IPS-11a (cell line): ENCODE measurements at regions not wholly inside any gene's neighbourhood (a gene's known extent, or its start where the extent isn't known, plus 50 kb on each side); places are given as distances from the start of the nearest gene placed in this dataset.
"Not testable (repeated sequence)": the region's sequence is repeated elsewhere in the genome, so short reads cannot be mapped to it uniquely, and the experiment has no call there.

Source experiments
- H3K4me3 ChIP-seq: one replicate; pipeline ENCODE4 v1.5.1; 2013; ENCODE audit warnings: low read depth, low read length, control low read depth

DNA sequence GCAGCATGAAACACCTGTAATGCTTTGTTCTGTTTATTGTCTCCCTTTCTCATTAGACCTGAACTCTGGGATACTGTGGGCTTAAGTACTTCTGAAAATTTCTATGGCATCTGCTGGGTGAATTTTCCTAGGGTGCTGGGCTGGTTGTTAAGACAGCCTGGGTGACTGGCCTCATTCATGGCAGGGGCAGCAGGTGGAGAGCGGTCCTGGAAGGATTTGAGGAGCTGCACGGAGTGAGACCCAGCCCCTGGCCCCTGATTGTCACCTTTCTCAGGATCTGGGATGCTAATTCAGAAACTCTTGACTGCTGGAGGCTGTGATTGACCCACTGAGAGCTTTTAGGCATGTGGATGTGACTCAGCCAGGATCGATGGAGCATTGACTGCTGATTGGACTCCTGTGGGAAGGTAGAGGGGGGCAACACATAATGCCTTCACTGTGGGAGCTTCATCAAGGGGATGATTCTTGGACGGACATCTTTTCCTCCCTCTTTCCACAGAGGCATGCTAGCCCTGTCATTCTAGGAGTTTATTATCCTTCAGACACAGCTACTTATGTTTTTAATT, 252.0 kb downstream of the GOLGA6L6 start:
- H3K4me3 ChIP-seq: not testable (repeated sequence)

DNA sequence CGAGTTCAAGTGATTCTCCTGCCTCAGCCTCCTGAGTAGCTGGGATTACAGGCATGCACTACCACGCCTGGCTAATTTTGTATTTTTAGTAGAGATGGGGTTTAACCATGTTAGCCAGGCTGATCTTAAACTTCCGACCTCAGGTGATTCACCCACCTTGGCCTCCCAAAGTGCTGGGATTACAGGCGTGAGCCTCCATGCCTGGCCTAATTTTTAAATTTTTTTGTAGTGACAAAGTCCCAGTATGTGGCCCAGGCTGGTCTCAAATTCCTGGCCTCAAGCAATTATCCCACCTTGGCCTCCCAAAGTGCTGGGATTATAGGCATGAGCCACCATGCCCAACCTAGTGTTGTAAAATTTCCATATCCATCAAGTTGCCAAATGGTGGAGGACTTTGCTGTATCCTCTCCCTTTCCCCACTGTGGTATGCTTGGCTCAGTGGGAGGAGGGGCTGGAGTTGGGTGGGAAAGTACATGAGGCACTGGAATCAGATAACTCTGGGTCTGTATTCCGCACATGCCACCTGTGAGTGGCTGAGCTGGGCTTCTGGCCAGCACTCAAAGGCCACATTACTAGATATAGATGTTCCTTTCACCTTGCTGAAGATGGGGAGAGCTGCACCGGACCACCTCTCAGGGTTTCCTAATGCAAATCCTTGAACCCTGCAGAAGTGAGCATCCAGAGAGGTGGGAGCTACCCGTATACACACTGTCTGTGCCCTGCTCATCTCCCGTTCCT, 252.6 kb downstream of the GOLGA6L6 start:
- H3K4me3 ChIP-seq: not testable (repeated sequence)

- not testable (repeated sequence) for H3K4me3 ChIP-seq
These were observed 255.0 kb downstream of the GOLGA6L6 start for GRCh38 chr15:20286559-20286958.

DNA sequence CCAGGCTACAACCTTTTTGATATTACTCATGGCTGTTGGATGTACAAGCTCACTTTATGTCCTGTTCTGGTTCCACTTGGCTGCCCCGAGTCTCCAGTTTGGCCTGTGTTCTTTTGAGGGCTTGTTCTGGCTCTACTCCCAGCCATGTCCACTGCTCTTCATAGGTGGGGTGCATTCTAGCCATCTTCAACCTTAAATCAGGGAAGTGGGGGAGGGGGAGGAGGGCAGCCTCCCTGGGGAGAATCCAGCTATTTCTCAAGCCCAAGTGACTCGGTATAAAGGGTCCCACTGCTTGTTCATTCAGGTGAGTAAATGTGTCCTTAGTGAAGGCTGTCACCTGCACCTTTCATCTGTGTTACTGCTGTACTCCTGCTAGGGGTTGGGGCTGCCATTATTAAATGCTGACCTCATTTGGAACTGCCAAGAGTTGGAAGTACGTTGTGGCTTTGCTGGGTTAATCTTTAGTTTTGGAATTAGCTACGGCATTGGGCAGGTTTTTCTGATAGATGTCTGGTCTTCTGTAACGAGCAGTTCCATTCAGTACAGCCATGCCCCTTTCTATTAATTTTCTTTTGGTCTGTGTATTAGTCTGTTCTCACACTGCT, 255.8 kb downstream of the GOLGA6L6 start:
- H3K4me3 ChIP-seq: not testable (repeated sequence)

- H3K4me3 ChIP-seq: not testable (repeated sequence)
These were observed 256.6 kb downstream of the GOLGA6L6 start for GRCh38 chr15:20284891-20285535.

GRCh38 chr15:20283651-20284050, 257.9 kb downstream of the GOLGA6L6 start:
- H3K4me3 ChIP-seq: not testable (repeated sequence)

- H3K4me3 ChIP-seq: not testable (repeated sequence)
These were observed 259.1 kb downstream of the GOLGA6L6 start for GRCh38 chr15:20282491-20282943.

DNA sequence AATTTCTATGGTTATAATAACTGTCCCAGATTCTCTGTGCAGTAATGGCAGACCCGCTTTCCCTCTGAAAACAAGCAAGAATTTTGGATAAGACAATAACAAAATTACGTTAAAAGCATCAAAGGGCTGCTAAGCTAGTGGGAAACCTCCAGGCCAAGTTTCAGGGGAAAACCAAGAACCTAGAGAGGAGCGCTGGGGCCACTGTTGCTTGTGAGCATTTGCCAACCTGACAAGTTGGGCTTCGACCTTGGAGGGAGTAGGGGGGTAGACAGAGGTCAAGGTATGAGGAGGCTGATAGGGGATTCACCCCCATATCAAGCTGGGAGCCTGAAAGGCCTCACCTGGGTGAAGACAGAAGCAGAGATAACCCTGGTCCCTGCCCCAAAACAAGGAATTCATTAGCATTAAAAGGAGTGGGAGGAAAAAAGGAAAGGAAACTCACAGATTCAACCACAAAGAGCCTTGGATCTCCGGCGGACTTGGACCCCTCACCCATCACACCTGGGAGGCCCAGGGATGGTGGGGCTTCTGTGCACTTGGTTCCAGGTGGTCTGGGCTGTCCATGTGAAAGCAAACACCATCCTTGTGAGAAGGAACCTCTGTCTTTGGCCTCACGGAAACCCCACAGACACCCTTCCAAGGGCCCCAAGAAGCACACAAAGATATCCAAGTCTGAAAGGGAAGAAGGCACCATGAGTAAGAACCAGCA, 259.9 kb downstream of the GOLGA6L6 start:
- H3K4me3 ChIP-seq: not testable (repeated sequence)

DNA sequence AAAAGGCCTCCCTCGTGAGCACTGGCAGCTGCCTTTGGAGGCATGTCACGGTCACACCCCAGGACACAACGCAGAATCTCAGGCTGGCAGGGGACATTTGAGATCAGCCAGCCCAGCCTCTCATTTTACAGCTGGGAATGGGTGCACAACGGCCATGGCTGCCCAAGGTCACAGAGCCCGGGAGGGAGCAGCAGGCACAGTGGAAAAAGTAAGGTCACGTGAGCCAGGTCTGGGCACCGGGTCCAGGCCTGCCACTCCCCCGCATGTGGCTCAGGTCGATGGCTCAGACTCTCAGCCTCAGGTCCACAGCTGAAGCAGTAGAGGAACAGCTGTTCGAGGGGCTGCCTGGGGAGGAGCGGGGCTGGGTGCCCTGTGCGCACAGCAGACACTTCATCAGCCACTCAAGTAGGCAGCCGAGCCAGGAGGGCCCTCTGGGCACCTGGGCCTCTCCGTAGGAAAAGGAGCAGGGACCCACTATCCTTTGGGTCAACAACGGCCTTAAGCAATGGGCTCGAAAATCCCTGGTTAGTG, 260.6 kb downstream of the GOLGA6L6 start:
- H3K4me3 ChIP-seq: no peak overlapping the region

- H3K4me3 ChIP-seq: not testable (repeated sequence)
These were observed 261.3 kb downstream of the GOLGA6L6 start for GRCh38 chr15:20280141-20280932.

DNA sequence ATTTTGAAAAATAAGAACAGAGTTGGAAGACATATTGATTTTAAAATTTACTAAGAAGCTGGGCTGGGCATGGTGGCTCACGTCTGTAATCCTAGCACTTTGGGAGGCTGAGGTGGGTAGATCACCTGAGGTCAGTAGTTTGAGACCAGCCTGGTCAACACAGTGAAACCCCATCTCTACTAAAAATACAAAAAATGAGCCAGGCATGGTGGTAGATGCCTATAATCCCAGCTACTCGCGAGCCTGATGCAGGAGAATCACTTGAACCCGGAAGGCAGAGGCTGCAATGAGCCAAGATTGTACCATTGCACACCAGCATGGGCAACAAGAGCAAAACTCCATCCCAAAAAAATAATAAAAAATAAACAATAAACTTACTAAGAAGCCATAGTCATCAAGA, 262.5 kb downstream of the GOLGA6L6 start:
- H3K4me3 ChIP-seq: not testable (repeated sequence)

DNA sequence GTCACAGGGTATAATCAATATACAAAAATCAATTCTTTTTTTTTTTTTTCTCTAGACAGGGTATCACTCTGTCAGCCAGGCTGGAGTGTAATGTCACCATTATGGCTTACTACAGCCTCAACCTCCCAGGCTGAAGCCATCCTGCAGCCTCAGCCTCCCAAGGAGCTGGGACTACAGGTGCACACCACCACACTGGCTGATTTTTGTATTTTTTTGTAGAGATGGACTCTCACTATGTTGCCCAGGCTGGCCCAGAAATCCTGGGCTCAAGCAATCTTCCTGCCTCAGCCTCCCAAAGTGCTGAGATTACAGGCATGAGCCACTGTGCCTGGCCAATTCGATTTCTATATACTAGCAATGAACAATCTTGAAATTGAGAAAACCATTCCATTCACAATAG, 263.2 kb downstream of the GOLGA6L6 start:
- not testable (repeated sequence) for H3K4me3 ChIP-seq

- H3K4me3 ChIP-seq: not testable (repeated sequence)
These were observed 264.1 kb downstream of the GOLGA6L6 start for GRCh38 chr15:20277451-20277850.

GRCh38 chr15:20276312-20277114, 265.1 kb downstream of the GOLGA6L6 start:
- not testable (repeated sequence) for H3K4me3 ChIP-seq

- not testable (repeated sequence) for H3K4me3 ChIP-seq
These were observed 266.1 kb downstream of the GOLGA6L6 start for GRCh38 chr15:20275373-20275967.

GRCh38 chr15:20272422-20273184, 269.0 kb downstream of the GOLGA6L6 start:
- H3K4me3 ChIP-seq: no peak overlapping the region

- H3K4me3 ChIP-seq: no peak overlapping the region
These were observed 270.0 kb downstream of the GOLGA6L6 start for GRCh38 chr15:20271647-20272046.

DNA sequence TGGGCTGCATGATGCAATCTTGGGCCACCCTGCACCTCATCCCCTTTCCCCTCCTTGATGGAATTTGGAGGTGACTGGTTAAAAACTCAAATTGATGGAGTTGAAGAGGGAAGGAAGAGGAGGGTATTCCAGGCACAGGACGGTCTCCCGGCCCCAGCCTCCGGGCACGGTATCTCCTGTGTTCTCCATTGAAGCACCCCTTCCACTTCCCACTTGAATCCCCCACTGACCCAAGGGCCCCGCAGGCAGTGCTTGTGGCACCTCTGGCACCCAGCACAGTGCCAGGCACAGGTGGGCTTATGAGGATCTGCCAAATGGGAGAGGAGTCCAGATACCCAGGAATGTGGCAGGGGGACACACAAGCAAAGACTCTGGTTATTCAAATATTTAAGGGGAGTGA, 271.6 kb downstream of the GOLGA6L6 start:
- H3K4me3 ChIP-seq: not testable (repeated sequence)
